ENCODE measurements at regions not wholly inside any gene's neighbourhood (a gene's known extent, or its start where the extent isn't known, plus 50 kb on each side); places are given as distances from the start of the nearest gene placed in this dataset.
"Not testable (repeated sequence)": the region's sequence is repeated elsewhere in the genome, so short reads cannot be mapped to it uniquely, and the experiment has no call there.

DNA sequence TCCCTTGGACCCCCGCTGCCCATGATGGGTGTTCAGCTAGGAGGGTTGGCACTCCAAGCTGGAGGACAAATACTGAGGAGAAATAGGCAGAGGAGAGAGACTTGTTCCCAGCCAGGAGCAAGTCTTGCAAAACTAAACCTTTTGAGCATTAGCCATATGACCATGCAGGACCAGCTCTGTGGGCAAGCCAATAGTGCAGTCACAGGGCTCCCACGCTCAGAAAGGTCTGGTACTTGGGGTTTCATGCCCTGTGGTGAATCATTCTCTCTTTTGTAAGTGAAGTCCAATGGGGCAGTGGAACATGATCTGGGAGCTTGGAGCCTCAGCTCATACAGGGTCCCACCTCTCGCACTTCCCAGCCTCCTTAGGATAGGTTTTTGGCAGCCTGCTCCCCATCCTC lies 300.9 kb downstream of the BCOR start:
- Mint-ChIP-seq H3K27me3 (ENCODE audit: low read depth) (no peaks in the 10 kb centered on the region; the same call in none of the 2 replicates), H3K9me3 (peaks cover 48 to 49% of the 10 kb centered on the region in 2 experiments), H3K36me3 (ENCODE audit: insufficient read depth in 1 of 3, low read depth in 3 of 3) (no peaks in the 10 kb centered on the region), H3K4me3 (no peak overlapping the region), H3K4me1 (peaks cover 3 to 10% of the 10 kb centered on the region in 2 experiments; a peak in 3 of 4 replicates), H3K27ac (no peak overlapping the region)
- no CpG with 5 or more reads among the region's 3 CpGs for WGBS (ENCODE audit: extremely low coverage, insufficient read length, low lambda C conversion rate)
- H3K23ac ChIP-seq (ENCODE audit: insufficient read length, low read depth, low read length), result no peak overlapping the region
- H3K56ac ChIP-seq (ENCODE audit: insufficient read length, low read depth, low read length), result no peak overlapping the region
- no peaks in the 10 kb centered on the region for H3K79me2 ChIP-seq (ENCODE audit: insufficient read depth, low read length)
- no peaks in the 10 kb centered on the region for H3K27me3 ChIP-seq (ENCODE audit: insufficient read depth, low read length)
- H3K4me2 ChIP-seq (ENCODE audit: insufficient read depth, insufficient read length, low read length), result no peak overlapping the region
- H2AFZ ChIP-seq (ENCODE audit: low read length), result no peak overlapping the region
- peaks cover 4% of the 10 kb centered on the region; the same call in 1 of the 2 replicates for H3K4me1 ChIP-seq (ENCODE audit: insufficient read depth, low read length)
- no peak overlapping the region for H2BK5ac ChIP-seq (ENCODE audit: insufficient read length, low read length)
- no peak overlapping the region for H3T11ph ChIP-seq (ENCODE audit: low read length)
- no peaks in the 10 kb centered on the region for H3K79me1 ChIP-seq (ENCODE audit: insufficient read depth, low read depth, low read length, poor library complexity, severe bottlenecking)
- no peak overlapping the region for H3K14ac ChIP-seq (ENCODE audit: insufficient read depth, low read length)
- no peak overlapping the region for H2AK5ac ChIP-seq (ENCODE audit: insufficient read length, low read length)
- no peak overlapping the region for H4K91ac ChIP-seq (ENCODE audit: insufficient read length, low read depth, low read length)
- no peak for DNase-seq
- no peak overlapping the region for H3K9ac ChIP-seq (ENCODE audit: extremely low read depth, insufficient read length, low read length)
- no peak overlapping the region for H3K4ac ChIP-seq (ENCODE audit: low read depth, low read length)
- no peak overlapping the region for H3K18ac ChIP-seq (ENCODE audit: insufficient read length, low read depth, low read length)
- TF ChIP-seq, protein P1, sequence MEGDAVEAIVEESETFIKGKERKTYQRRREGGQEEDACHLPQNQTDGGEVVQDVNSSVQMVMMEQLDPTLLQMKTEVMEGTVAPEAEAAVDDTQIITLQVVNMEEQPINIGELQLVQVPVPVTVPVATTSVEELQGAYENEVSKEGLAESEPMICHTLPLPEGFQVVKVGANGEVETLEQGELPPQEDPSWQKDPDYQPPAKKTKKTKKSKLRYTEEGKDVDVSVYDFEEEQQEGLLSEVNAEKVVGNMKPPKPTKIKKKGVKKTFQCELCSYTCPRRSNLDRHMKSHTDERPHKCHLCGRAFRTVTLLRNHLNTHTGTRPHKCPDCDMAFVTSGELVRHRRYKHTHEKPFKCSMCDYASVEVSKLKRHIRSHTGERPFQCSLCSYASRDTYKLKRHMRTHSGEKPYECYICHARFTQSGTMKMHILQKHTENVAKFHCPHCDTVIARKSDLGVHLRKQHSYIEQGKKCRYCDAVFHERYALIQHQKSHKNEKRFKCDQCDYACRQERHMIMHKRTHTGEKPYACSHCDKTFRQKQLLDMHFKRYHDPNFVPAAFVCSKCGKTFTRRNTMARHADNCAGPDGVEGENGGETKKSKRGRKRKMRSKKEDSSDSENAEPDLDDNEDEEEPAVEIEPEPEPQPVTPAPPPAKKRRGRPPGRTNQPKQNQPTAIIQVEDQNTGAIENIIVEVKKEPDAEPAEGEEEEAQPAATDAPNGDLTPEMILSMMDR (conservative IDR thresholded peaks at IDR 0.05), result no peak
- no peaks in the 10 kb centered on the region for H4K20me1 ChIP-seq (ENCODE audit: control insufficient read depth, insufficient read depth, insufficient read length)
- H2BK12ac ChIP-seq (ENCODE audit: insufficient read length, low read depth, low read length), result no peak overlapping the region
- no peak overlapping the region for H4K8ac ChIP-seq (replicated peaks; ENCODE audit: insufficient read length, low read depth, low read length)
- no peaks in the 10 kb centered on the region for H3K9me3 ChIP-seq (ENCODE audit: control insufficient read depth, low read depth, low read length)
- H3K27ac ChIP-seq (ENCODE audit: insufficient read length, low read depth, low read length), result no peak overlapping the region
- no peak overlapping the region for H2BK120ac ChIP-seq (ENCODE audit: low read depth, low read length, poor library complexity, severe bottlenecking)
- H2BK20ac ChIP-seq (ENCODE audit: low read depth, low read length, poor library complexity, severe bottlenecking), result no peak overlapping the region
- H2BK15ac ChIP-seq (ENCODE audit: low read depth, low read length), result no peak overlapping the region
- H3K23me2 ChIP-seq (ENCODE audit: insufficient read length, low read depth, low read length, poor library complexity, severe bottlenecking), result no peaks in the 10 kb centered on the region
- H4K5ac ChIP-seq (ENCODE audit: insufficient read length, low read depth, low read length), result no peak overlapping the region

DNA sequence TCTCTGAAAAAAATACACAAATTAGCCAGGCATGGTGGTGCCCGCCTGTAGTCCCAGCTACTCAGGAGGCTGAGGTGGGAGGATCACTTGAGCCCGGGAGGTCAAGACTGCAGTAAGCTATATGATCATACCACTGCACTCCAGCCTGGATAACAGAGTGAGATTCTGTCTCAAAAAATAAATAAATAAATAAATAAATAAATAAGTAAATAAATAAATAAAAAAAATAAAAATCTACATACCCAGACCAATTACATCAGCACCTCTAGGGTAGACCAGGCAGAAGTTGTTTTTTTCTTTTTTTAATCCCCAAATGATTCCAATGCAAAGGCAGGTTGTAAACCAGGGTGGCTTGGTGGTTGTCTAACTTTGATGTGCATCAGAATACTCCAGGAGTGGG lies 299.3 kb downstream of the BCOR start:
- not testable (repeated sequence) for H3K4me1 ChIP-seq (ENCODE audit: insufficient read depth, low read length); H2BK12ac ChIP-seq (ENCODE audit: insufficient read length, low read depth, low read length); H3K4me2 ChIP-seq (ENCODE audit: insufficient read depth, insufficient read length, low read length); H3K9ac ChIP-seq (ENCODE audit: extremely low read depth, insufficient read length, low read length); H2BK20ac ChIP-seq (ENCODE audit: low read depth, low read length, poor library complexity, severe bottlenecking); H3K79me2 ChIP-seq (ENCODE audit: insufficient read depth, low read length); H2AK5ac ChIP-seq (ENCODE audit: insufficient read length, low read length); H3K27me3 Mint-ChIP-seq (ENCODE audit: low read depth); H3K27ac Mint-ChIP-seq; H2BK120ac ChIP-seq (ENCODE audit: low read depth, low read length, poor library complexity, severe bottlenecking); H2AFZ ChIP-seq (ENCODE audit: low read length); H4K8ac ChIP-seq (replicated peaks; ENCODE audit: insufficient read length, low read depth, low read length); H2BK15ac ChIP-seq (ENCODE audit: low read depth, low read length); H4K20me1 ChIP-seq (ENCODE audit: control insufficient read depth, insufficient read depth, insufficient read length); H3K18ac ChIP-seq (ENCODE audit: insufficient read length, low read depth, low read length); DNase-seq; H3K27ac ChIP-seq (ENCODE audit: insufficient read length, low read depth, low read length); H3K4me3 Mint-ChIP-seq; H3K4ac ChIP-seq (ENCODE audit: low read depth, low read length); H4K91ac ChIP-seq (ENCODE audit: insufficient read length, low read depth, low read length); H3K14ac ChIP-seq (ENCODE audit: insufficient read depth, low read length); H3K9me3 ChIP-seq (ENCODE audit: control insufficient read depth, low read depth, low read length); H3K27me3 ChIP-seq (ENCODE audit: insufficient read depth, low read length); H3K23me2 ChIP-seq (ENCODE audit: insufficient read length, low read depth, low read length, poor library complexity, severe bottlenecking); H3K79me1 ChIP-seq (ENCODE audit: insufficient read depth, low read depth, low read length, poor library complexity, severe bottlenecking); H2BK5ac ChIP-seq (ENCODE audit: insufficient read length, low read length); H3K56ac ChIP-seq (ENCODE audit: insufficient read length, low read depth, low read length); H3K23ac ChIP-seq (ENCODE audit: insufficient read length, low read depth, low read length); H4K5ac ChIP-seq (ENCODE audit: insufficient read length, low read depth, low read length); H3T11ph ChIP-seq (ENCODE audit: low read length); H3K36me3 Mint-ChIP-seq (ENCODE audit: insufficient read depth in 1 of 3, low read depth in 3 of 3)
- no CpG with 5 or more reads among the region's 2 CpGs for WGBS (ENCODE audit: extremely low coverage, insufficient read length, low lambda C conversion rate)
- Mint-ChIP-seq H3K9me3 (peaks cover 42 to 43% of the 10 kb centered on the region in 2 experiments), H3K4me1 (peaks cover 12 to 19% of the 10 kb centered on the region in 2 experiments)

All from H9 (cell line).